GM19467 (cell line): ENCODE measurements at regions not wholly inside any gene's neighbourhood (a gene's known extent, or its start where the extent isn't known, plus 50 kb on each side); places are given as distances from the start of the nearest gene placed in this dataset.

Experiments used
- ATAC-seq: cut with Tn5 transposase; IDR thresholded peaks from one replicate; pipeline ENCODE4 v1.9.1; 2021; ENCODE audit warnings: mild to moderate bottlenecking, moderate library complexity; ENCODE audit not compliant: unreplicated experiment

DNA sequence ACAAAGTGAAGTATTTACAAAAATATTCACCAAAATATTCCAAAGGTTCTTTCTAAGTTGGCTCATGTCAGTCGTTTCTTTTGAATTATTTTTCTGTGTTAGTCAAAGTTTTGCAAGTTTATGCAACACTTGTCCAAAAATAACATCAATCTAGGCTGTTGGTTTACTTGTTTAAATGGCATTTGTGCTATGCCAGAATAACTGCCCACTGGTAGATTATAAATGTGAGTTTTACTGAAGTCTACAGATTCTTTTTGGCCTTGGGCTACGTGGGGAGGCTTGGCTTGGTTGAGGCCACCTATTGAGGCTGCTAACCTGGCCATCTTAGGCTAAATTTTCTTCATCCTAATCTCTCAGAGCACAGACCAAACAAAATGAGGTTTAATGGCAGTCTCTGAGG, 1091.9 kb upstream of the RAG2 start:
- no peak for ATAC-seq

- no peak for ATAC-seq
These were observed 1090.4 kb upstream of the RAG2 start for GRCh38 chr11:37688456-37688855.

GRCh38 chr11:37687130-37687529, 1089.1 kb upstream of the RAG2 start:
- ATAC-seq: no peak

DNA sequence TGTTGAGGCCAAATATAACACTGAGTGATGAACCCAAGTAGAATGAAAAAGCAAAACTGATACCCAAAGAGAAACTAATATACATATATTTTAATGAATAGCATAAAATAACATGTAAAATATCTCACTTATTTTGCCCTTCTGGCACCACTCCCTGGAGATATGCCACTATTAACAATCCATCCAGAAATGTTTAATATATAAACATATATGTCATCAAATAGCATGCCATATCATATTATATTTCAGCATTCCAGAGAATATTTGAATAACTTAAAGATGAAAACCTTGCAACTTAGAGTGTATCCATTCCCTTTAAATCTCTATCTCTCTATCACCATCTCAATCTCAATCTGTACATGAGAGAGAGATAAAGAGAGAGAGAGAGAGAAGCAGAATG, 1073.3 kb upstream of the RAG2 start:
- no peak for ATAC-seq

DNA sequence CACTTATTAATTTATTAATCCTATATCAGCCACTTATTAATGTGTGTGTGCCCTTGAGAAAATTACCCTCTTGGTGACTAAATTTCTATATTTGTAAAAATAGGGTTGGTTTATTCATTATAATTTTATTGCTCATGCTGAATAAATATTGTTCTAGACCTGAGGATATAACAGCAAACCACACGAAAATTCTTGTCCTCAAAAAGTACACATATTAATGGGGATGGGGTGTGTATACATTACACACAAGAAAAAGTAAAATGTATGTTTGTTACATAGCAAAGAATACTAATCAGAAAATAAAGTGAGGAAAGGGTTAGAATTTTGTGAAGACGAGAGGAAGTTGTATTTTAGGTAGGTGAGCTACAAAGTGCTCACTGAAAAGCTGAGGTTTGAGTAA, 1068.9 kb upstream of the RAG2 start:
- ATAC-seq: no peak

GRCh38 chr11:37657645-37658044, 1059.6 kb upstream of the RAG2 start:
- ATAC-seq: no peak

- ATAC-seq: no peak
These were observed 1049.7 kb upstream of the RAG2 start for GRCh38 chr11:37647767-37648166.

GRCh38 chr11:37643968-37644367, 1045.9 kb upstream of the RAG2 start:
- ATAC-seq: no peak

DNA sequence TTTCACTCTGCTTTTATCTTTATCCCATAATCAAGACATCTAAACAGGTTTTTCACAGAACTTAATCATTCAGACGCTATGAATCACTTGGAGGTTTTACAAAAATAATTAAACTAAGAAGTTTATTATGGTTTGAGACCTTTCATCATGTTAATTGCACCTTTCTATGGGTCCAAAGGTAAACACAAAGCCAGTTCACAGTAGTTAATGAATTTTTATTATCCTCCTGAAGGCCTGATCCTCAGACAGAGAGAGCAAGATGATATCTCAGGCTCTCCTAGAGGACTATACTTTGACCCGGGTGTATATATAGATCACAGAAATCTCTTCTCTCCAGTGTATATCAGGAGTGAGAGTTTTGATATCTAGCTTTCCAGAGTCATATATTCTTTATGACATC, 1044.3 kb upstream of the RAG2 start:
- no peak for ATAC-seq

- no peak for ATAC-seq
These were observed 1034.7 kb upstream of the RAG2 start for GRCh38 chr11:37632748-37633147.

DNA sequence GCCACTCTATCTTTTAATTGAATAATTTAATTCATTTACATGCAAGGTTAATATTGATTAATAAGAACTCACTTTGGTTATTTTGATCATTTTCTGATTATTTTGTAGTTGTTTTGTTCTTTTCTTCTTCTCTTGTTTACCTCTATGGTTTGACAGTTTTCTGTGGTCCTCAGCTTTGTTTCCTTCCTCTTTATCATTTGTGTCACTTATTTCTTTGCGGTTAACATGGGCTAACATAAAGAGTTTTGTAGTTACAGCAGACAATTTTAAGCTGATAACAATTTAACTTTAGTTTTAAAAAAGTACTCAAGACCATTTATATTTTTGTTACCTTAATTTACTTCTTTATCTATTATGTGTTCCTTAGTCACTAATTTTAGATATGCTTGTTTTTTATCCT, 1032.8 kb upstream of the RAG2 start:
- no peak for ATAC-seq

GRCh38 chr11:37623778-37624177, 1025.7 kb upstream of the RAG2 start:
- ATAC-seq: no peak

GRCh38 chr11:37621662-37622061, 1023.6 kb upstream of the RAG2 start:
- no peak for ATAC-seq

DNA sequence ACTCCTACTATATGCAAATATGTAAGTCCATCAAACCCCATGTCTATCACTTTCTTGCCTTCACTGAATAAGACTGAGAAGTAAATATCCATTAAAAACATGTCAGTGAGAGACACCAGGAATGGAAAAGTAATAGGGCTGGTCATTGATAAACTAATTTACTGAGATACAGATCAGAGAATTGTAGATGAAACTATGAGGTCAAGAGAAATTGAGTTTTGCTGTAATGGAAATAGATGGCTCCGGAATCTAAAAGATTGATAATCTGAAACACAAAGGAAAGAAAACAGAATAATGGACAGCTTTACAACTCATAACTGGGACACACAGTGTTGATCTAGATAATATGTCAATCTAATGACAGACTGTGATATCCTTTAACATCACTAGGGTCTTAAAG, 1018.3 kb upstream of the RAG2 start:
- ATAC-seq: no peak

DNA sequence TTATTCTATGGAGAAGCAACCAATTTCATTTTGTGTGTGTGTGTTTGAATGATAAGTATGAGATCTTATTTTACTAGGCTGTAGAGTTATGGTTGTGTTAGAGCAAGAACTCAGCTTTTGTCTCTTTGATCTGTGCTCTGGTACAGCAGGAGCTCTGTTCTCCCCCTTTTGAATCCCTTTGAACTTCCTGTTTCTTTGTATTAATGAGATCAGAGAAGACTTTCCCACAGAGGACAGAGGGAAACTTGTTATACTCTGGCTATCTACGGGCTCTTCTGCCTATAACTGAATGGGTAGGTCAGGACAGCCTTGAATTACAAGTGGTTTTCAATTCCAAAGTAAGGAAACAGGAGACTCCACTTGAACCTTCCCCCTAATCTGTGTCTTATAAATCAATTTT, 1015.0 kb upstream of the RAG2 start:
- no peak for ATAC-seq

DNA sequence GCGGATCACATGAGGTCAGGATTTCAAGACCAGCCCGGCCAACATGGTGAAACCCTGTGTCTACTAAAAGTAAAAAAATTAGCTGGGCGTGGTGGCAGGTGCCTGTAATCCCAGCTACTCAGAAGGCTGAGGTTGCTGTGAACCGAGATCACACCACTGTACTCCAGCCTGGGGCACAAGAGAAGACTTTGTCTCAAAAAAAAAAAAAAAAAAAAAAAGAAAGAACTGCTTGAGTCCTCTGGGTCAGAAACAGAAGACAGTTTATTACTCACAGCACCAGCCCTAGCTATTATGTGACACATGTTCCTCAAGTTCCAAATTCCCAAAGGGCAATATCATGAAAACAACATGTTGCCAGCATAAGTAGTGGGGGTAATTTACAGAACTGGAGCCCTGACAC, 1014.1 kb upstream of the RAG2 start:
- ATAC-seq: no peak

DNA sequence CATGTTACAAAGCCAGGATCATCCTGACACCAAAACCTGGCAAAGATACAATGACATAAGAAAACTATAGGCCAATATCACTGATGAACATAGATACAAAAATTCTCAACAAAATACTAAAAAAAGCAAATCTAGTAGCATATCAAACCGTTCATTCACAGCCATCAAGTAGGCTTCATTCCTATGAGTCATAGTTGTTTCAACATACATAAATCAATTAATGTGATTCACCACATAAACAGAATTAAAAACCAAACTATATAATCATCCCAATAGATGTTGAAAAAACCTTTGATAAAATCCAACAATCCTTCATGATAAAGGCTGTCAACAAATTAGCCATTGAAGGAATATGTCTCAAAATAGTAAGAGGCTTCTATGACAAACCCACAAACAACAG, 1007.2 kb upstream of the RAG2 start:
- no peak for ATAC-seq

DNA sequence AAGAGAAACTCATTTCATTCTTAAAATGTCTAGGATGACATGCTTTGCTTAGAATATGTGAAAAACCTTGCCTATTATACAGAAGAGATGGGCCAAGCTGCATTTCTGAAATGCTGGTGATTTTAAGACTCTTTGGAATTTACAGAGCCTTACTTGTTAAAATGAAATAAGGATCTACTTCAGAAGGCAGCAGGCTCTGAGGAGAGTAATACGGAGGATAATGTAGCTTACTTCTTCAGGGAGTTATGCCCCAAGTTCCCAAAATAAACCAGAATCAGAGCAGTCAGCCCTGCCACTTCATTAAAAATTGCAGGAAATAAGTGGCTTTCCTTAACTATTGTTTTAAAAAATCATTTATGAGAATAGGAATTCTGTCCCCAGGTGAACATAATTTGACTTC, 1000.3 kb upstream of the RAG2 start:
- no peak for ATAC-seq

DNA sequence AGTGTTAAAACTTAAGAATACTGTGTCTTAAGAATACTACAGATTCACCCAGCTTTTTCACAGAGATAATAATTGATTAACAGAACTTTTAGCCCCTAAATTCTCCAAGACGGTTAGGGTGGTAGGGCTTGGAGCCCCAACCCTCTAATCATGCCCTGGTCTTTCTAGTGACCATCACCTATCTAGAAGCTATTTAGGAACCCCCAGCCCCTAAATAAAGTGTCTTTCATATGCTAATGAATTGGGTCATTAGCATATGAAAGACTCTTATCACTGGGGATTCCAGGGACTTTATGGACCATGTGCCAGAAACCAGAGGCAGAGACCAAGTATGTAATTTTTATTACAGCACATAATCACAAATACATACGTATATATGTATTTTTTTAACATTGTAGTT, 999.7 kb upstream of the RAG2 start:
- no peak for ATAC-seq

GRCh38 chr11:37595845-37596244, 997.8 kb upstream of the RAG2 start:
- ATAC-seq: no peak

- no peak for ATAC-seq
These were observed 976.3 kb upstream of the RAG2 start for GRCh38 chr11:37574361-37574760.

DNA sequence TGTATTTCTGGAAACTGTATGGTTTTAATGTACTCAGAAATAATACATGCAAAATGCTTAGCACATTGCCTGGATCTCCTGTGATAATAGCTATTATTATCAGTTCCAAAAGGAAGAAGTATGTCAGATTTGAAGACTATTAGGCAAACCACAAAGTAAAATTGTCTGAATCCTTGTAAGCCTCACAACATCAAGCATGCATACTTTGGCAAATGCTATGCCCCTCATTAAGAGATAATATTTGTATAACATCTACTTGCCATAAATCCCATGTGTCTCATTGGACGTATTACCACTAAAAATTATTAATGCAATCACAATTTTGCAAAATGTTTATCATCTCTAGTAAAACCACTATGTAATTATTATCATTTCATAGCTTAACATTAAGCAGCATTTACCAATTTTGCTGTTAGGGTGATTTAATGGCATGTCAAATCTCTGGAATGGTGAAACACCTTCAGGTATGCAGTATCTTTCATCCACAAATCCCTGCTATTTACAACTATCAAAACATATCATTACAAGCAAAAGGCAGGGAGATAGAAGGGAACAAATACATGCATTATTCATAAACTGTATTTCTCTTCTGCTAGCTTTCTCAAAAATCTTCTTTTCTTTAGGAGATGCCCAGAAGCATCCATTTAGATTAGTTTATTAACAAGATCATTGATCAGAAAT, 974.6 kb upstream of the RAG2 start:
- ATAC-seq: no peak

DNA sequence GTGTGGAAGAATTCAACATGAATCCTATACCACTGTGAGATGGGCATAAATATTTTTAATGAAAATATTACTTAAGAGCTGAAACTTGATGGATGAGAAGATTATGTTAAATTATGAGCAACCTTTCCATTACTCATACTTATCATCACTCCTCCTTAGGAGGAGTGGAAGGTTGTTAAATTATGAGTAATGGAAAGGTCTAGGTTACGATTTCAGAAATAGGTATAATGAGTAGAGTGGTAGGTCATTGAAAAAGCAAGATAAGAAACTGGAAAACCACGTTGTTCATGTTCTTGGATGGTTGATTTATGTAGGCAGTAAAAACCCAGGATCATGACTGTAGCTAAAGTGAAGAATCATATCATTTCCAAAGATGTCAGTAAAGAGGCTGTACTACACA, 973.2 kb upstream of the RAG2 start:
- no peak for ATAC-seq

DNA sequence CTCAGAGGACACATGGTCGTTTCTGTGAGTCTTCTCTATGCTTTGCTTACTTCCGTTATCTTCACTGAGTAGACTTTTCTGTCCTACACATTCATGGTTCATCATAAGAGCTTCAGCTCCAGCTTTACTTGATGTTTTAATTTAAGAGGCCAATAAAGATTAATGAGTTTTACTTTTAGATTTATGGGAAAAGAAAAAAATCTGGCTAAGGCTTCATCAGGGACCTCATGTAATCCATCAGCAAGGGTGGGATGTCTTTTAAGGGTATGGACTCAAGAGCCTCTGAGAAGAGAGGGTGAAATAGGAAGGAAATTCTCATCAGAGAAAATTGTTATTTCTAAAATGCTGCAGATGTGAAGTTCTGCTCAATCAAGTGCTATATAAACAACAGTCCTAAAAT, 963.0 kb upstream of the RAG2 start:
- no peak for ATAC-seq
